HG02870 (cell line): ENCODE measurements at regions not wholly inside any gene's neighbourhood (a gene's known extent, or its start where the extent isn't known, plus 50 kb on each side); places are given as distances from the start of the nearest gene placed in this dataset.
"Not testable (repeated sequence)": the region's sequence is repeated elsewhere in the genome, so short reads cannot be mapped to it uniquely, and the experiment has no call there.

Experiments
- ATAC-seq: cut with Tn5 transposase; IDR thresholded peaks from one replicate; pipeline ENCODE4 v1.9.1; 2021; ENCODE audit warnings: mild to moderate bottlenecking, moderate library complexity; ENCODE audit not compliant: unreplicated experiment

DNA sequence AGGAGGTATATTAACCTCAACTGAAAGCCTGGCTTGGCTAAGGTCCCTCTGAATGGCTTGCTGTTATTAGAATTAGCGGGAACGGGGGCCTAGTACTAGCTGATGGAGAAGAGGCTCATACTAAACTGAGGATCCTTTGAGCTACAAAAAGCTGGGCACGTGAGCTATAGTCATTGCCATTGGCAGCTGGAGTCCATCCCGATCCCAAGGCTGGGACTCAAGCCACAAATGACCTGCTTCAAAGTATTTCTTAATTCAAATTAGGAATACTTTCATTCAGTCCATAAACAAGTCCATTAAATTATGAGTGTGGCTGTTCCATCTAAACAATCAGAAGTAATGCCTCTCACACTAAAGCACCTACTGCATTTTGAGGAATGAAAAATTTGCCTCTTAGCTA is 114.5 kb downstream of the DACT1 start:
- ATAC-seq: no peak

DNA sequence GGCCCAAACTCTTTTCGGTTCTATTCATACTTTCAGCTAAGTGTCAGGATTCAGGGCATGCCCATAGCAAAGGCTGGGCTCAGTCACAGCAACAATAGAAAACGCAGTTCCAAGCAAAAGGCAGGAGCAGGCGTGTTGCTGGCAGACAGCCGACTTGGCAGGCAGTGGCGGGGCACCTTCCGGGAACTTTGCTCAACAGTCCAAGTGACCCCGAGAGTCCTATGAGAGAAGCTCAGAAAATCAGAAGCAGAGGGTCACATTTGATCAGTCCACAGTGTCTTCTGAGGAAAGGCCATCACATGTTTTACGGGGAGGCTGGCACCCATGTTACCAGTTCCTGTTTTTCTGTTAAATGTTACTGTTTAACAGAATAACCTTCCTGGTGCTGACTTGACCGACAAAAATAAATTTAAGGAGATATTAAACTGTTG is 115.0 kb downstream of the DACT1 start:
- ATAC-seq: no peak

DNA sequence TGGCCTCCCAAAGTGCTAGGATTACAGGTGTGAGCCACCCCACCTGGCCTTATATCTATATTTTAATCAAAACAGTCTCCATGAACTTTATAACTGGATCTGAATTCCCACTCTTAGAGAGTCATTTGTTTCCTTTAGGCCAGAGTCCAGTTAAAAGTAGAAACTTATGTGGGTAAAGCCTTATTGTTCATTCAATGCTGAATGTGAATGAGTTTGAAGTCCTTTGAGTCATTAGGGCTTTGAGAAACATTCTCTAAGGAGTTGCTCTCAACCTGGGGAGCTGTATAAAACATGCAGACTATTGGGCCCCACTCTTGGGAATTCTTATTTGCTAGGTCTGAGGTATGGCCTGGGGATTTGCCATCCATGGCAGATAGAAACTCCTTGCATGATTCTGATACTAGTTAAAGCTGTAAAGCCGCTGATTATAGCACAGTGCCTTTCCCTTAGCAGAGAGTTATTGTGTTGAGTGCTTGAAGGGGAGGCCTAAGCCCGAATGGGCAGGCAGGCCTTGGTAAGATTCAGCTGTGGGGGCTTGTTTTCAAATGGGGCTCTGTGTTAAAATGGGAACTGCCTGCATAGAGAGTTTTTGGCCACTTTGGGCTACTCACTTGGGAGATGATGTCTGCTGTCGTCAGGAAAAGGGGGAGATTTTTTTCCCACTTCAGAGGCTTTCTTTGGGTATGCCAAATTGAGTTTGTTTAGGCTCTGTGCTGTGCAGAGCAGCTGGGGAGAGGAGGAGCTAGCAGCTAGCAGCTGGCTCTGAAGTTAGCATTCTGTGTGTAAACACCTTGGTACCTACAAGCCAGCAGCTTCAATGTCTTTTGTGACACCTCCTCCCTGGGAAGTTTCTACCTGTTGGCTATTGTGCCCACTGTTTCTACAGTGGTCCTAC is 117.5 kb downstream of the DACT1 start:
- no peak for ATAC-seq

DNA sequence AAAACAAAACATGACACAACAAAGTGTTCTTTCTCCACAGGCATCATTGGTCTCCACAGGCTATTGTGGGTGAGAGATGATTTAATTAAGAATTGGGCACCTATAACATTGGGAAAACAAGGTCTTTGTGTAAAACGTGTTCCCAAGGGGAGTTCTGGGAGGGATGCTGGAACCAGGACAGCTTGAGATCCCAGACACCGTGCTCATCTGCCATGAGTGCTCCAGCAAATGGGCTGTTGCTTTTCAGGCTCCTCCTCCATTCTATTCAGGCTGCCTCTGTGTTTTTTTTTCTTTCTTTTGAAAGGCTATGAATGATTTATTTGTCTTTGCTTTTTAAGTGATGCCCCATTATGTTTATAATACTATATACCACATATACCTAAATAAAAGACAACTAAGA is 122.4 kb downstream of the DACT1 start:
- no peak for ATAC-seq

DNA sequence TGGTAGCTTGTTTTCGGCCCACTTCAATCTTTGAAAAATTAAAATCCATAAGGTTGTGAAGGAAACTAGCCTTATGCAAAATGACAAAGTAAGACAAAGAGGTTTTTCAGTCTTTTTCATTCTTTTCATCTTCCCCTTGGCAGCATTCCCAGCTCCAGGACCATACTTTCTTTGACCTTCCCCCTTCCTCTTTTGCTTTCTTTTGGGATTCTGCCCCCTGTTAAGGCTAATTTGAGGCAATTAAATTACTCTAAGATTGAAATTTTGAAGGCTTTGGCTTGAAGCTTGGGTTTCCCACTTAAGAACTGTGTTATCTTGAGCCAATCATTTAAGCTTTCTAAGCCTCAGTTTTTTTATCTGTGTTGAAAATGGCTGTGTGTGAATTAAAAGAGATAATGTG is 124.9 kb downstream of the DACT1 start:
- ATAC-seq: no peak

DNA sequence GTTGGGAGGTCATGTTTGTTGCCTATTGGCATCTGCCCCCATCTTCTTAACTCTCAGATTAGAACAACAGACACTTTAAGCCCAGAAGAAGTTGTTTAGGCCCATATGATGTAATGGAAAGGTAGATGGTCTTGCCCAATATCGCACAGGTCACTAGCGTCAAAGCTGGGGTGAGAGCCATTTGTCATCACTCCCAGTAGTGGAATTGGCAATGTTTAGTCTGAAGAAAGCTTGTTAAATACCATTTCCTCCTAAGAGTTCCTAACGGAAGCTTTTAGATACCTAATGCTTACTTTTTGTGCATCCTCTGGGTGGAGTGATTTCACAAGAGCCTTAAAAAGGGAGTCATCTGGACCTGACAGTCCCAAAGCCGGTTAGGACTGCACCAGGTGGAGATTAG is 125.4 kb downstream of the DACT1 start:
- ATAC-seq: no peak

DNA sequence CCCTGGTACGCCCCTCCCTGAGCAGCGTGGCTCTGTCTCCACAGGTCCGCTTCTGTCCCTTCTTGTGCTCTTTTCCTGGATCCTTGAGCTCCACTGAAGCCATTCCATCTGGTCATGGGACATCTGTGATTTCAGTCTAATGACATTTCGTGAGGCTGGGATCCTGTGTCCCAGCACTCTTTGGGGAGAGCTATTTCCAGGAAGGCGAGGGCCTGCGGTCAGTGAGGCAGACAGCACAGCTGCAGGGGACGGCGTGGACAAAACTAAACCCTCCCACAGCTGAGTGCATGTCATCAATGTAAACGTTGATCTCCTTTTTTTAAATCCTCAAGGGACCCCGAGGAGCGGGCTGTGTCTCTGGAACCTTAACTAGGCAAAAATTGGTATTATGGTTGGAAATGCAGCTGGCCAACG is 127.7 kb downstream of the DACT1 start:
- no peak for ATAC-seq

DNA sequence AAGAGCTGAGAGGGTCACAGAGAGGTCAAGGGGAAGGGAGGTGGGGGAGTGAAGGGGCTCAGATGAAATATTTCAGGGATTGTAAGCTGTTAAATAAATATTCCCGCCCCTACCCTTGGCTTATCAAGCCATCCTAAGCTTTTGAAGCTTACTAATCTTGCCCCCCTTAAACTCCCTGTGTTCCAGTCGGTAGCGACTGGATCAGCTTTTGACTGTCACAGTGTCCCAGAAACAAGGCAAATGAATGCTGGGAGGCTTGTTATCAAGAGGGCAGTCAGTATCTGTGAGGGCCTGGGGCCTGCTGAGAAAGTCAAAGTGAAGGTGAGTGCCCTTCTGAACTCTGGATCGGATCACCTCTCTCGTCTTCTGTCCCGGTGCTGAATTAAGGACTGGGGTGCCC is 128.1 kb downstream of the DACT1 start:
- ATAC-seq: no peak

DNA sequence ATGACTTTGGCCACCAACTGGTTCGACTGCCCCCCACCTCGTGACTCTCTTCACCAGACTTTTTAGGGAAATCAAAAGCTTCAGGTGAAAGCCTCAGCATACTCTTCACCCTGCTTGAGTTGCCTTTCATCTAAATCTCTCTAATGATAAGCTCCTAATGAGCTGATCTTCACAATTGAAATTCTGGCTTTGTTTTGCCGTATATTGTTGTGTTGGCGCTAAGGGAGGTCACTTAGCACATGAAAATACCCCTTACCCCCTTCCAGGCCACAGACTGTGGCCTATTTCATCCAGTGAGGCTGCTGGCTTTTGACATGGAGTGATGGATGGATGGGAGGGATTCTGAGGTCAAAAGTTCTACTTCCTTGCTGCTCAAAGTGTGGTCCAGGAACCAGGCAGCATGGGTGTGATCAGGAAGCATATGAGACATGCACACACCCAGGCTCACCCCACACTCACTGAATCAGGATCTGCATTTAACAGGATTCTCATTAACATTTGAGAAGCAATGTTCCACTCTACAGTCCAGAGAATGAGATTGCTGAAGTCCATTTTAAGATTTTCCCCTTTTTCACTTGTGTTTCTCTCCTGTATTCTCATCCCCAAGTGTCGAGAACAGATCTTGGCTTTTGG is 131.4 kb downstream of the DACT1 start:
- no peak for ATAC-seq

DNA sequence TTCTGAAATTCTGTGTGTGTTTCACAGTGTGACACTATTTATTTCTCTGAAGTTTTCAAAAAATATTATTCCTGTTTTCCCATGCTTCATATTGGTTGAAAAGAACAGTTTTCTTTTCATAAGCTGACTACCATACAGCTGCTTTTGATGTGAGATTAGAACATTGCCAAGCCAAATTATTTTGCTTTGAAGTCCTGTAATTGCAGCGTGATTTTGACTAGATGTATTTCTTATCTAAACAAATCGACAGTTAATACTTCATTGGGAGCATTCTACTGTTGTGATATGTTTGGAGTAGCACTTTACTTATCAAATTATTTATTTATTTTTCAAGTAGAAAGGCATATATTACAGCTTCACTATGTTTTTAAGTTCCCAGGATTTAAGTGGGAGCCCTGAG is 132.0 kb downstream of the DACT1 start:
- no peak for ATAC-seq

DNA sequence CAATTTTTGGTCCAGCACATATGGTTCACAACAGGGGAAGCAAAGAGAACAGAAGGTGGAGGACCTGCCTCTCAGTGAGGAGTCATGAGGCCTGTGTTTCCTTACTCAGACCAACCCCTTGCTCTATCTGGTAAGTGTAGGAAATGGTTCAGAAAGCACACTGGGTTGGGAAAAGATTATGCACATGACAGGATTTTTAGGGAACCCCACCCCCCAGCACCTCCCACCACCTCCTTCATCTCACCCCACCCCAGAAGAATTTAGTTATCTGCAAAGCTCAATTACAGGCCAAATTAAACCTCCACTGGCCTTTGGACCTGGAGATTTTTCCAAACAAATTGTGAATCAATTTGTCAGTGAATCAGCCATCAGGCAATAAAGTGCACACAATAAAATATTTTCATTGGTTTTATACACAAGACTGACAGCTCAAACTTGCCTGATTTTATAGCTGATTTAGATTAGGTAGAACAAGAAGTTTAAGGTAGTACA is 132.8 kb downstream of the DACT1 start:
- ATAC-seq: no peak

DNA sequence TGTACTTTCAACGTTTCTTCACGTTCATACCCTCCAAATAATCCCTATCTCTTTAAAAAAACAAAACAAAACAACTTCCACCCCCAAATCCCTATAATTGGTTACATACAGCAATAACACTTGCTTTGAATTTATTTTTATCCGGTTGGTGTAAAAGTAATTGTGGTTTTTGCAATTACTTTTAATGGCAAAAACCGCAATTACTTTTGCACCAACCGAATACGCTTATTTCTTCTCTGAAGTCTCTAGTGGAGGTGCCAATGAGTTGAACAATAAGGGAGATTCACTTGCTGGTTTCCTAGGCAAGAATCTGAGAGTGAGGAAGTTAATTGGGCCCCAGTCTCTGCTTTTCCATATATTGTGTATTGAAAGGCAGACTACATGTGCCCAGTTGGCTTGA is 133.3 kb downstream of the DACT1 start:
- no peak for ATAC-seq

DNA sequence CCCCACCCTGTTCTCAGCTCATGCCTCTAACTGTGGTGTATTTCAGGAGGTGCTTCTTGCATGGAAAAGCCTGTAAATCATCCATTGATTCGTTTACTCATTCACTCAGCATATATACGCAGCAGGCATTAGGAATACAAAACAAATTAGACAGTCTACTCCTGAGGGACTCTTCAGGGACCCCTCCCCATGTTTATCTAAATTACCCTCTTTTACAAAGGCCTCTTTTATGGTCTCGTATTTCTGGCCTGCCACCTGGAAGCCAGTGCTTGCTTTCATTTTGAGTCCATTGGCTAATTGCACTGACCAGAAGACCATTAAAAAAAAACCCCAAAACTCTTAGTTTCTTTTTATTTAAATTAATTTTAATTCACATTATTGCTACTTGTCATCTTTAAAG is 134.4 kb downstream of the DACT1 start:
- ATAC-seq: no peak

DNA sequence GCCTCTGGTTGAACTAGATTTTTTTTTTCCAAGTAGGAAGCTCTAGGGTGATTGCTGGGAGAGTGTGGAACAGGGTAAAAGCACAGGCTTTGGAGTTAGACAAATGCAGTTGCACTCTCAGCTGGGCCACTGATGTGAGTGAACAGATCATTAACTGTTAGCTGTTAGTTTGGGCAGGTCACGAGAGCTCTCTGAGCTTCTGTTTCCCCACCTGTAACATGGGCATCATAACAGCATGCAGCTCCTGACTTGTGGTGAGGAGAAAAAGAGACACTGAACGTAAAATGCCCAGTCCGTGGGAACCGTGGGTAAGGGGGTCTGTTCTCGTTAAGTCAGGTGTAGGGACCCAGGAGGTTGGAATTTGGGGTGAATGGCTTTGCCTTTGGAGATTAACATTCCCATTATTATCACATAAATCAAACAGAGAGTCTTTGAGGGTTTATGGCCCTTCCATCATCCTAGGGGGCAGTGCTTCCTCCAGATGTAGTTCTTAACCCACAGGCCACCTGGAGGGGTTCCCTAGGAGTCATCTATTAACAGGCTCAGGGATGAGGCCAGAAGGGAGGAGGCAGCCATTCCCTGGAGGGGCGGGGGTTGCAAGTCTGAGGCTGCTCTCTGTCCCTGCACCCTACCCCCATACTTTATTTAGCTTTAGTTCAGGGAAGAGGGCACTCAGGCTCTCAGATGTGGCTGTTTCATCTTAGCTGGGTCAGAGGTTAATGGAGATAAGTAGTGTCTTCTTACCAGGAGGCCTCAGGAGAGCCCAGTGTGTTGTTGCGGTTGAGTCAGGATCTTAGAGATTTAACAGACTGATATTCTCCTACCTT is 135.2 kb downstream of the DACT1 start:
- ATAC-seq: no peak

DNA sequence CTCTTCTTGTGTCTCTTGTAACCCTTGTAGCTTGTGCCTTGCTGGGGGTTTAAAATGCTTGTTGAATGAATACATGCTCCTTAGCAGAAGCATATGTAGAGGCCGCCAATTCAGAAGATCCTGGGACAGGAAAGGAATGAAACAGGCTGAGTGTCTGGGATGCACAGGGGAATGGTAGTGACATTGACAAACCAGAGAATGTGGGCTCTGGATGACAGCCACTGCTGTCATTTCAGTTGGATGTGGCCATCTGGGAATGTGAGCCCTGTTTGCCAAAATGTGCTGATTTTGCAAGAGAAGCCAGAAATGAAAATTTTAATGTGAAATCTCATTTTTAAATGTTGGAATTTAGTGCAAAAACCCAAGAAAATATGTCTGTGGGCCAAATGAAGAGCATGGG is 136.8 kb downstream of the DACT1 start:
- no peak for ATAC-seq

DNA sequence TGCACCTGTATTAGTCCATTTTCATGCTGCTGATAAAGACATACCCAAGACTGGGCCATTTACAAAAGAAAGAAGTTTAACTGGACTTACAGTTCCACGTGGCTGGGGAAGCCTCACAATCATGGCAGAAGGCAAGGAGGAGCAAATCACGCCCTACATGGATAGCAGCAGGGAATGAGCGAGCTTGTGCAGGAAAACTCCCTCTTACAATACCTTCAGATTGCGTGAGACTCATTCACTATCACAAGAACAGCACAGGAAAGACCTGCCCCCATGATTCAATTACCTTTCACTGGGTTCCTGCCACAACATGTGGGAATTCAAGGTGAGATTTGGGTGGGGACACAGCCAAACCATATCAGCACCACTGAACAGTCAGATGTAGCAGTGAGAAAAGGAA is 137.4 kb downstream of the DACT1 start:
- not testable (repeated sequence) for ATAC-seq

DNA sequence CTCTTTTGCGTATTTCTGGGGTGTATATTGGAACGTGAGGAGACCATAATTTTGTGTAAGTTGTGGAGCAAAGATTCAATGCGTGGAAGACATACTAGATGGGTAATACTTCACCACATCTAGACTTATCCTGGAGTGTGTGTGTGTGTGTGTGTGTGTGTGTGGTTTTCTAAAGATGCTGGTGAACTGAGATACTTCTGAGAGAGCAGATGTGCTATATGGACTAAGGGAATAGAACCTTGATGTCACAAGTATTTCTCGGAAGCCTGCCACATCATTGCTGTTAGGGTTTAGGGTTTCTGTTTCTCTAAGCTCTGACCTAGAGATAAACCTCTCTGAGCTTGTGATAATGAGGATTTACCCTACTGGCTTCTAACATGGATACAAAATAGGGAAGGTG is 138.8 kb downstream of the DACT1 start:
- ATAC-seq: no peak

DNA sequence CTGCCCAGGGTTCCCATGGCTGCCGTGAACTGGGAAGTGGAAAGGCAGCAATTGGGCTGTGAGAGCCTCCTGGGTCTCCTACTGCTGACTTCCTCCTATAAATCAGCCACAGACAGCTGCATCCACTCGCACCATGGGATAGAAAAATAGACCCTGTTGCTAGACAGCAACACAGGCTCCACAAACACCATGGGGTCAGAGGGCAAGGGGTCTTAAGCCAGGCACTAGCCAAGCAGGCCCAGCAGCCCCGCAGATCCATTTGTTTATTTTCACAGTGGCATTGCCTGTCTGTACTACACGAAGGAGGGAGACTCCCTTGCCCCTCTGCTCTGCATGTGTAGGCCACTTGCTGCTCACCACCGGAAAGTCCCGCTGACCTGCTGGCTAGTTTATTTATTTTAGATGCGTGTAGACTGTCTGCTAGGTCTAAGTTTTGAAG is 139.8 kb downstream of the DACT1 start:
- ATAC-seq: no peak

DNA sequence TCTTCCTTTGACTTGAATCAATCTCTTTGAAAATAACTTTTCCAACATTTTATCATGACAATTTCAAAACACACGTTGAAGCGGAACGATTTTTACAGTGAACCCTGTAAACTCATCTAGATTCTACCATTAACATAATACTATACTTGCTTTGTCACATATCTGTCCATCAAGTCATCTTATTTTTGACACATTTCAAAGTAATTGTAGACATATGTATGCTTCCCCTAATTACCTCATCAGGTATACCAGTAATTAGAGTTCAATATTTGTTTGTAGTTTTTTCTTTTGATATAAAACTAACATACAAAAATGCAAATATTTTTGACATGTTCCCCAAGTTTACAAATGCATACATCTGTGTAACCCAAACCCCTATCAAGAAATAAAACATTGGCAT is 140.4 kb downstream of the DACT1 start:
- no peak for ATAC-seq

DNA sequence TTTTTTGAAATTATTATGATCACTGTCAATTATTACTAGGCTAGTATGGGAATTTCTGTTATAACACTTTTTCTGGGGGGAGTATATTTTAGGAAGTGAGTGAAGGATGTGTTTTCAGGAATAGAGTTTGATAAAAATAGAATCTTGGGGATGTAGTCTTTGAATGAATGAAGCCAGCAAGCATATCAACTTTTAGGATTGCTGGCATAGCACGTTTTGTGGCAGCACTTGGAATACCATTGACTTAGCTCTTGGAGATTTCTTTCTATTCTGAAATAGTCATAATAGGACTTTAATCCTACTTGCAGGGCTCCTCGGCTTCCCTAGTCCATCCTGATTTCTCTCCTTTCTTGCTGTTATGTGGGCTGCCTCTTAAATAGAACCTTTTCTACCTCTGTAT is 141.6 kb downstream of the DACT1 start:
- no peak for ATAC-seq

DNA sequence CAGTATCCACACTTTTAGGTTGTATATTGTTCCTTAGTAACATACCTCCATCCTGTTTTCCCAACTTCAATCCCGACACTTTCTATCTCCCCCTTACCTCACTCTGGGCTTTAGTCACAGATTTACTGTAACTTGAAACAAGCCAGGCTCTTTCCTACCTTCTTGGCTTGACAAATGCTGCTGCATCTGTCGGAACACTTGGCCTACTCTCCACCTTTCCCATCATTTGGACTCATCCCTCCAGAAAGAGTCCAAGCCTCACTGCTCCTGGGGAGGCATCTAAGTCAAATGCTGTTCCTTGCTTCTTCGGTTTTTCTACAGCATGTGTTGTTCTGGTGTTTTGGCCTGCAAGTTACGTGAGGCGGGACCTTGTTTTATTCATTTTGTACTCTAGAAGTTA is 142.4 kb downstream of the DACT1 start:
- no peak for ATAC-seq
